HCT116 (cell line): ENCODE measurements at regions not wholly inside any gene's neighbourhood (a gene's known extent, or its start where the extent isn't known, plus 50 kb on each side); places are given as distances from the start of the nearest gene placed in this dataset.

Experiments used
- CEBPB ChIP-seq: IDR thresholded peaks from 2 replicates; pipeline ENCODE4 v1.6.1; 2012; ENCODE audit warnings: low read depth
- CTCF ChIP-seq, 3 experiments: fragments of 200-600 bp in 1 of 3; sonication (generic) in 1 of 3; IDR thresholded peaks in 2 of 3; conservative IDR thresholded peaks in 1 of 3; 2 replicates each; pipeline ENCODE4 v1.5.1; 2012 to 2017; ENCODE audit warnings: low read depth in 2 of 3, low read length in 2 of 3, antibody characterized with exemption in 1 of 3, borderline replicate concordance in 1 of 3, control low read depth in 1 of 3, mild to moderate bottlenecking in 1 of 3, mixed read lengths in 1 of 3, mixed run types in 1 of 3, moderate library complexity in 1 of 3; ENCODE audit not compliant: insufficient read depth in 1 of 3
- EZH2 ChIP-seq: fragments of 200-600 bp; sonication (generic); IDR thresholded peaks from 2 replicates; pipeline ENCODE4 v1.6.1; 2017; ENCODE audit warnings: antibody characterized with exemption, mixed run types
- EZH2phosphoT487 ChIP-seq: fragments of 200-600 bp; IDR thresholded peaks from 2 replicates; pipeline ENCODE4 v1.6.1; 2018; ENCODE audit warnings: antibody characterized with exemption, borderline replicate concordance
- JUND ChIP-seq: IDR thresholded peaks from 2 replicates; pipeline ENCODE4 v1.6.1; 2012
- POLR2A ChIP-seq: IDR thresholded peaks from 2 replicates; pipeline ENCODE4 v1.7.0; 2011; ENCODE audit warnings: borderline replicate concordance; ENCODE audit not compliant: insufficient read depth, insufficient read length; ENCODE audit errors: extremely low read depth
- POLR2AphosphoS5 ChIP-seq: IDR thresholded peaks from 2 replicates; pipeline ENCODE4 v1.6.1; 2011; ENCODE audit warnings: mild to moderate bottlenecking, low read depth, low read length, moderate library complexity
- REST ChIP-seq: IDR thresholded peaks from 2 replicates; pipeline ENCODE4 v1.6.1; 2012; ENCODE audit warnings: low read depth
- SIN3A ChIP-seq: IDR thresholded peaks from 2 replicates; pipeline ENCODE4 v1.6.1; 2012; ENCODE audit warnings: low read depth
- SP1 ChIP-seq: IDR thresholded peaks from 2 replicates; pipeline ENCODE4 v1.6.1; 2012; ENCODE audit warnings: low read depth
- TCF7L2 ChIP-seq: IDR thresholded peaks from 2 replicates; pipeline ENCODE4 v1.7.0; 2011; ENCODE audit warnings: borderline replicate concordance, inconsistent platforms; ENCODE audit not compliant: insufficient read depth, insufficient read length; ENCODE audit errors: extremely low read depth
- ZNF274 ChIP-seq: fragments of 200-500 bp; sonication (Bioruptor generic); IDR thresholded peaks from 2 replicates; pipeline ENCODE4 v1.6.1; 2014; ENCODE audit warnings: mild to moderate bottlenecking, low read depth, low read length, inconsistent platforms

DNA sequence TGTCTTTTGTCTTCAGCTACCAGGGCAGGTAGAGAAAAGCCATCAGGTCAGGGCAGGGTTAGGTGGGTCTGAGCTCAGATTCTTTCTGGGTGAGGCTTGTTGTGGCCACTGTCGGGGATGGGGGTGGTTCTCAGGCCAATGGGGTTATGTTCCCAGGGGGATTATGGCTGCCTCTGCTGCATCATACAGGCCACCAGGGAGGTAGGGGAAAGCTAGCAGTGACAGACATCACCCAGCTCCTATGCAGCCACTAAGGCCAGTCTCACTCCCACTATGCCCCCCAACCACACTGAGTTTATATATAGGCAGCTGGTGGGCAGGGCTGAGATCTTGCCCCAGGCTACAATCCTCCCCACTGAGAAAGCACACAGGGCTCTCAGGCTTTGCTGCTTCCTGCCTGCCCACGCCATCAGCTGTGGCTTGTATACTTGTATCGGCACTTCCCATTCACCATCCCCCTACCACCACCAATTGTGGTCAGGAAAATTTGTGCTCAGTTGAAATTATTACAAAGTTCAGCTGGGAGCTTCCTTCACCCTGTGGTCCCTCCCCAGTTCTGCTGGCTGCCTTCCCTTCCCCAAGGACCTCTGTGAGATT is 72.6 kb upstream of the PTPN13 start:
- TF ChIP-seq CTCF (IDR thresholded peaks at IDR 0.05 in 2 of 3, conservative IDR thresholded peaks at IDR 0.05 in 1 of 3; ENCODE audit: borderline replicate concordance in 1 of 3, insufficient read depth in 1 of 3, low read depth in 2 of 3, low read length in 2 of 3) (no peak), EZH2 (no peak), TCF7L2 (no peak), SP1 (no peak), ZNF274 (no peak), EZH2phosphoT487 (no peak), JUND (no peak), REST (no peak), POLR2A (no peak), POLR2AphosphoS5 (no peak), CEBPB (no peak), SIN3A (no peak)
